GM10266 (cell line): ENCODE measurements at regions not wholly inside any gene's neighbourhood (a gene's known extent, or its start where the extent isn't known, plus 50 kb on each side); places are given as distances from the start of the nearest gene placed in this dataset.

Experiments used
- DNase-seq: peaks from one replicate; pipeline ENCODE4 v3.0.0; 2012; ENCODE audit errors: extremely low spot score
- TF ChIP-seq, protein P1 (sequence below): IDR thresholded peaks from 2 replicates; pipeline ENCODE4 v1.5.1; 2012; ENCODE audit warnings: mild to moderate bottlenecking, low read depth; ENCODE audit not compliant: control insufficient read depth, insufficient read depth; ENCODE audit errors: missing control alignments

DNA sequence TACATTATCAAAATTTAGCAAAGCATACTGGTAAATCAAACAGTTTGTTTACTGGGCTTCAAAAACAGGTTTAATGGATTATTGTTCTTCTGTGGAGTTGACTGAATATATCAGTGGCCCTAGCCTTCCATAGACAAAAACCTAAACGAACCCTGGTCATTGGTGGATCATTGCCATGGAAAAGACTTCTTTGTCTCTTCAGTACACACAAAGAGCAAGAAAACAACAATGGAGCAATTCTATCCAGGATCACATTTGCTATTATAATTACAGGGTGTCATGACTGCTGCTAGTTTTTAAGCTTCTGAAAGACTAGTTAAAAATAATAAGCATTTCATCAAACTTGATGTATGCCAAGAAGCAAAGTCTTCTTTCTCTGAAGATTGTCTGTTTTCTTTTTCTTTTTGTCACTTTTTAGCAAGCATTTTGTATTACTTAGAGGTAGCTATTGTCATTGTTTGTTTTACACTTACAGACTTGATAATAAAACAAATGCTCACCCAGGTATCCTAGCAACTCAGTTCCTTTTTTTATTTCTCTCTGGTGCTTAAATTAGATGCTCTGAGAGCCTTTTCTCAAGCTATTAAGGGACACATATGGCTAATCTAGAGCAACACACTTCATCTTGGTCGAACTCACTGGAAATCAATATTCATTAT, 1228.7 kb upstream of the DDX18 start:
- TF ChIP-seq, protein P1, sequence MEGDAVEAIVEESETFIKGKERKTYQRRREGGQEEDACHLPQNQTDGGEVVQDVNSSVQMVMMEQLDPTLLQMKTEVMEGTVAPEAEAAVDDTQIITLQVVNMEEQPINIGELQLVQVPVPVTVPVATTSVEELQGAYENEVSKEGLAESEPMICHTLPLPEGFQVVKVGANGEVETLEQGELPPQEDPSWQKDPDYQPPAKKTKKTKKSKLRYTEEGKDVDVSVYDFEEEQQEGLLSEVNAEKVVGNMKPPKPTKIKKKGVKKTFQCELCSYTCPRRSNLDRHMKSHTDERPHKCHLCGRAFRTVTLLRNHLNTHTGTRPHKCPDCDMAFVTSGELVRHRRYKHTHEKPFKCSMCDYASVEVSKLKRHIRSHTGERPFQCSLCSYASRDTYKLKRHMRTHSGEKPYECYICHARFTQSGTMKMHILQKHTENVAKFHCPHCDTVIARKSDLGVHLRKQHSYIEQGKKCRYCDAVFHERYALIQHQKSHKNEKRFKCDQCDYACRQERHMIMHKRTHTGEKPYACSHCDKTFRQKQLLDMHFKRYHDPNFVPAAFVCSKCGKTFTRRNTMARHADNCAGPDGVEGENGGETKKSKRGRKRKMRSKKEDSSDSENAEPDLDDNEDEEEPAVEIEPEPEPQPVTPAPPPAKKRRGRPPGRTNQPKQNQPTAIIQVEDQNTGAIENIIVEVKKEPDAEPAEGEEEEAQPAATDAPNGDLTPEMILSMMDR = no peak
- DNase-seq = no peak

GRCh38 chr2:116586328-116586689, 1228.2 kb upstream of the DDX18 start:
- TF ChIP-seq, protein P1 = no peak
- no peak for DNase-seq
